ENCODE measurements at regions not wholly inside any gene's neighbourhood (a gene's known extent, or its start where the extent isn't known, plus 50 kb on each side); places are given as distances from the start of the nearest gene placed in this dataset.

GRCh38 chr9:87357600-87357999 lies 140.1 kb upstream of the DAPK1 start:
- Histone ChIP-seq H3K4me3 (no peak overlapping the region), H3K4me1 (no peaks in the 10 kb centered on the region), H3K27me3 (ENCODE audit: low read depth) (no peaks in the 10 kb centered on the region), H3K36me3 (no peaks in the 10 kb centered on the region), H3K27ac (no peak overlapping the region), H3K9me3 (peaks cover 7% of the 10 kb centered on the region)
- intact Hi-C loops (cut with DNase I), result no loop called here
- DNase-seq (no peak), ATAC-seq (no peak)
- no peak for TF ChIP-seq CTCF (IDR thresholded peaks at IDR 0.05)

GRCh38 chr9:87359264-87359663 lies 138.4 kb upstream of the DAPK1 start:
- no peak for DNase-seq
- TF ChIP-seq CTCF (IDR thresholded peaks at IDR 0.05), result no peak

GRCh38 chr9:87359958-87360601 lies 137.6 kb upstream of the DAPK1 start:
- DNase-seq, result no peak
- intact Hi-C loops (cut with DNase I), result no loop called here
- no peak for TF ChIP-seq CTCF (IDR thresholded peaks at IDR 0.05)
- no peak for ATAC-seq
- Histone ChIP-seq H3K4me3 (no peak overlapping the region), H3K9me3 (peaks cover 7% of the 10 kb centered on the region), H3K27me3 (ENCODE audit: low read depth) (no peaks in the 10 kb centered on the region), H3K36me3 (no peaks in the 10 kb centered on the region), H3K27ac (no peak overlapping the region), H3K4me1 (no peaks in the 10 kb centered on the region)

More at GRCh38 chr9:87359264-87359663, 138.4 kb upstream of the DAPK1 start:
- Histone ChIP-seq H3K27ac (no peak overlapping the region), H3K4me3 (no peak overlapping the region), H3K4me1 (no peaks in the 10 kb centered on the region), H3K36me3 (no peaks in the 10 kb centered on the region), H3K27me3 (ENCODE audit: low read depth) (no peaks in the 10 kb centered on the region), H3K9me3 (peaks cover 7% of the 10 kb centered on the region)
- intact Hi-C loops (cut with DNase I), result no loop called here
- no peak for ATAC-seq

GRCh38 chr9:87370049-87370685 lies 127.5 kb upstream of the DAPK1 start:
- Histone ChIP-seq H3K9me3 (peaks cover 10% of the 10 kb centered on the region), H3K27ac (no peak overlapping the region), H3K27me3 (ENCODE audit: low read depth) (no peaks in the 10 kb centered on the region), H3K4me3 (no peak overlapping the region), H3K4me1 (no peaks in the 10 kb centered on the region), H3K36me3 (no peaks in the 10 kb centered on the region)
- DNase-seq, result no peak
- no peak for TF ChIP-seq CTCF (IDR thresholded peaks at IDR 0.05)
- intact Hi-C loops (cut with DNase I), result no loop called here
- peak; percentile 19 to 64 for ATAC-seq

GRCh38 chr9:87371795-87372355 lies 125.8 kb upstream of the DAPK1 start:
- no peak overlapping the region for H3K4me3 ChIP-seq
- H3K27ac ChIP-seq, result no peak overlapping the region
- H3K4me1 ChIP-seq, result no peaks in the 10 kb centered on the region
- no peaks in the 10 kb centered on the region for H3K27me3 ChIP-seq (ENCODE audit: low read depth)
- H3K9me3 ChIP-seq, result peaks cover 9% of the 10 kb centered on the region
- H3K36me3 ChIP-seq, result no peaks in the 10 kb centered on the region
- DNase-seq (no peak), ATAC-seq (no peak)
- no peak for TF ChIP-seq CTCF (IDR thresholded peaks at IDR 0.05)
- intact Hi-C loops (cut with DNase I), result no loop called here
